NCI-H1105 (cell line): ENCODE measurements at regions not wholly inside any gene's neighbourhood (a gene's known extent, or its start where the extent isn't known, plus 50 kb on each side); places are given as distances from the start of the nearest gene placed in this dataset.

ENCODE experiments used
- DNase-seq: peaks from one replicate; lab custom pipeline; 2025; lab: John Stamatoyannopoulos, UW

DNA sequence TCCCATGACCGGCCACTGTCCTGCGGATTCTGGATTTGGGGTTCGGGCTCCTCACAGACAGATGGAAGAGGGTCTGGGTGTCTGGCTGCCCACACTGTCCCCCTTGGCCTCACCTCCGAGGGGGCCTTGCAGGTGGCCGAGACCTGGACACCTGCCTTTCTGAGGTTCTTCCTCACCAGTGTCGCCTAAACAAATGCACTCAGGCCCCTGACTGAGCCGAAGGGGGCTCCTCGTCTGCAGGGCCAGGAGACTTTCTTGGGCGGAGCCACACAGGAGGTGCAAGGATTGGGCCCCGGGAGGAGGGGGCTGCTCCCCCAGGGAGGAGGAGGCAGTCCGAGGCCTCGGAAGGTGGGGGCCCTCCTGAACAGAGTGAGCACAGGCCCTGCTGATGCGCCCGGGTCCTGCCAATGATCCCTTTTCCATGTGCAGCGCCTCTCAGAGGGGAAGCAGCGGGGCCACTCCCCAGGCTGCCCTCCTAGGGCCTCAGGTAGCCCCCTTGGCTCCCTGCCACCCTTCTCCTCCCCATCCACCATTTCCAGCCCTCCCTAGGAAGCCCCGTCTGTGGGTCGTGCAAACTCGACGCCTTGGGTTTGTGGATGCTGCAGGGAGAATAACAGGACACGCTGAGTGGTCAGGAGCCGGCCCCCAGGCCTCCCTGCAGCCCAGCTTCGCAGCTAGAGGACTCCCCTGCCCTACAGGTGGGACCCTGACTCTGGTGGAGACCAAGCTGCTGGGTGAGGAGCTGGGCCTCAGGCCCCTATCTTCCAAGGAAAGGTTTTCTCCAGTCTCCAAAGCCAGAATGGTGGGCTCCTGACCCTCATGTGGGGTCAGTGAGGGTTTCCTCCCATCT lies 63.4 kb upstream of the ZNF469 start:
- no peak for DNase-seq

DNA sequence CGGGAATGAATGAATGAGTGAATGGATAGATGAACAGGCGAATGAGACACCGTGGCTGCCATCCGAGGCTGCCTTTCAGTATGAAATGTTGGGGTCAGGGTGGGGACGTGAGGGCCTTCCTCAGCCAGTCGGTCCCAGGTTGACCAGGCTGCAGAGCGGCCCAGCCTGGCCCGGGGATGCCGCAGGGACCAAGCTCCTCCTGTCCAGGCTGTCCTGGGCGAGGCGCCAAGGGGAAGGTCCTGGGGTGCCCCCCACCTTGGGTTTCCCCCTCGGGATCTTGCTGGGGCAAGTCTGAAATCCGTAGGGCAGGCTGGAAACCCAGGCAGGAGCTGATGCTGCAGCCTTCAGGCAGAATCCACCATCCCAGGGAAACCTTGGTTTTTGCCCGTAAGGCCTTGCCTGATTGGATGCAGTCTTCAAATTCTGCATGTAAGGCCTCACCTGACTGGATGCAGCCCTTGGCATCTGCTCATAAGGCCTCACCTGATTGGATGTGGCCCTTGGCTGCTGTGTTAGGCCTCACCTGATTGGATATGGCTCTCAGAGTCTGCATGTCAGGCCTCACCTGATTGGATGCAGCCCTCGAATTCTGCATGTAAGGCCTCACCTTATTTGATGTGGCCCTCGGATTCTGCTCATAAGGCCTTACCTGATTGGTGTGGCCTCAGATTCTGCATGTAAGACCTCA lies 61.7 kb upstream of the ZNF469 start:
- no peak for DNase-seq

DNA sequence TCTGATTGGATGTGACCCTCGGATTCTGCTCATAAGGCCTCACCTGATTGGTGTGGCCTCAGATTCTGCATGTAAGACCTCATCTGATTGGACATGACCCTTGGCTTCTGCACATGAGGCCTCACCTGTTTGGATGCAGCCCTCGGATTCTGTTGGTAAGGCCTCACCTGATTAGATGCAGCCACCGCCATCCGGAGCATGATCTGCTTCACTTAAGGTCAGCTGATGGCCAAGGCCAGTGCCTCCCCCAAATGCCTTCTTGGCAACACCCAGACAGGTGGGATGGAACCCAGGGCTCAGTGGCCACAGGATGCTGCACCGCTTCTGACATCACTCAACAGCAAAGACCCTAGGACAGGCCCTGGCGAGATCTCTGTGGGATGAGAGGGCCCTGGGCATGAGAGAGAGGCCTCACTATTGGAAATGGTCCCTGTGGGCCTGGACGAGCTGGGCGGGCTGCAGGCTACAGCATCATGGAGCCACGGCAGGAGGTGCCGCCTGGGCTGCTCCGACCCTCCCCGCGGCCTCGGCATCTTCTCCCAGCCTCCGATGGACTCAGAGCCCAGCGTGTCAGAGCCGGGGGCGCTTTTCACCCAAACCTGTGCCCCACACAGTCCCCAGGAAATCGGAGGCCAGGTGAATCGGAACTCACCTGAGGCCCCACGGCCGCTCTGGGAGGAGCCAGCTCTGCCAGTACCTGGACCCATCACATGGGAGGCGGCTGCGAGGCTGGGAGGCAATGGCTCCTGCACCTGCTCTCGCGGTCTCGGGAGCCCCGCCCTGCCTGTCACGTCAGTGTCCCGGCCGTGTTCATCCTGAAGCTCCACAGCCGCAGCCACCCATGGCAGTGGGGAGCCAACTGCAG lies 60.9 kb upstream of the ZNF469 start:
- no peak for DNase-seq

DNA sequence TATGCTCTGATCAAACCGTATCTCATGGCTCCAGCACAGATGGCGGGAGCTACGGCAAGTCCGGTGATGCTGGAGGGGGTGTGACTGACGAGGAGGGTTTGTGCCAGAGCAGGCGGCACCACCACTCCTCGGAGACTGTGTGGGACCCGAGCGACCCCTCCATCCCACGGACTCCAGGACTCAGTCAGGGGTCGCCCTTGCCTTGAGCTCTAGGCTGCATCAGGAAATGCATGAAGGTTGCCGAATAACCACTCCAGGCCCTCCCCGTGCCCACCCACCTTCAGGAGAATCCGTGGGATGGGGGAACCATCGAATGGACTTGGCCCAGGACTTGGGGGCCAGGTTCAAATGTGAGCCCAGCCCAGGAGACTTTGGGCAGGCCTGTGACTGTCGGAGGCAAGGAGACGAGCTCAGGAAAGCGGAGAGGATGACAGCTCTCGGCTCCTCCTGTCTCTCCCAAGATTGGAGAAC lies 60.2 kb upstream of the ZNF469 start:
- DNase-seq = no peak

DNA sequence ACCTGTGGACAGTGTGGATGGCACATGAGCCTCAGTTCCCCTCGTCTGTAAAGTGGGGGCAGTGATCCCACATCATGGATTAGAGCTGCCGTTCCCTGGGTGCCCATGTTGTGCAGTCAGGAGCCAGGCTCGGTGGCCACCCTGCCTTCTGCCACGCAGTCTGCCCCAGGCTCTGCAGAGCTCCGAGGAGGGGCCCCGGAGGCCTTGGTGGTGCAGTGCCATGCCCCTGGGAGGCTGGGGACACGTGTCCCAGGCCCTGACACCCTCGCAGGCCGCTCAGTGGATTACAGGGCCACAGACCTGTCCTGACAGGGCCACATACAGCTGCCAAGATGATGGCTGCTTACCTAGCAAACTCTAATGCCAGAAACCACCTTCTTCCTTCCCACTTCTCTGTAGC lies 59.7 kb upstream of the ZNF469 start:
- DNase-seq = no peak

DNA sequence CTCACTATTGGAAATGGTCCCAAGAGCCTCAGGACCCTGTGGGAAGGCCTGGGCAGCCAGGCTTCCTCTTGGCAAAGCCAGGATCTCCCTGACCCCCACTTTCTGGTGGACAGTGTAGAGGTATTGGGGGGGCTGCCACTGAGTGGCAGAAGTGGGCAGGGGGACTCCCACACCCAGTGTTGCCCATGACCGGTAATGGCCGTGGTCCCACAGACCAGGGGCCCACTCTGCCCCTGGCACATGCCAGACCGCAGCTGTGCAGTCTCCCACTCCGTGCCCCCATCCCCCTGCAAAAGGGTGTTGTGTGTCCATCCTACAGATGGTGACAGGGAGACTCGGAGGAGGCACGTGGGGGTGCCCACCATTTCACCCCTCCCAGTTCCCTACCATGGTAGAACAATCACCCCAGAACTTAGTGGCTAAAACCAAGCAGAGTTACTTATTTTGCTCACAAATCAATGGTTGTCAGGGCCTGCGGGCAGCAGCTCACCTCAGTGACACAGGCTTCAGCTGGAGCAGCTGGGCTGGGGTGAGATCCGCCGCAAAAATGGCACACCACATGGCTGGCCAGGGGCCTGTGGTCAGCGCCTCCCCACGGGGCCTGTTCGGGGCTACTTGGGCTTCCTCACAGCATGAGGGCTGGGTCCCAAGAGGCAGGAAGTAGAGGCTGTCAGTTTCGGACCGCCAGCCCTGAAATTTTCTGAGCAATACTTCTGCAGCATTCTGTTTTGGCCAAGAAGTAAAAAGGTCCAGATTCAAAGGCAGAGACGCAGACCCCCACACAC lies 59.0 kb upstream of the ZNF469 start:
- DNase-seq = no peak

DNA sequence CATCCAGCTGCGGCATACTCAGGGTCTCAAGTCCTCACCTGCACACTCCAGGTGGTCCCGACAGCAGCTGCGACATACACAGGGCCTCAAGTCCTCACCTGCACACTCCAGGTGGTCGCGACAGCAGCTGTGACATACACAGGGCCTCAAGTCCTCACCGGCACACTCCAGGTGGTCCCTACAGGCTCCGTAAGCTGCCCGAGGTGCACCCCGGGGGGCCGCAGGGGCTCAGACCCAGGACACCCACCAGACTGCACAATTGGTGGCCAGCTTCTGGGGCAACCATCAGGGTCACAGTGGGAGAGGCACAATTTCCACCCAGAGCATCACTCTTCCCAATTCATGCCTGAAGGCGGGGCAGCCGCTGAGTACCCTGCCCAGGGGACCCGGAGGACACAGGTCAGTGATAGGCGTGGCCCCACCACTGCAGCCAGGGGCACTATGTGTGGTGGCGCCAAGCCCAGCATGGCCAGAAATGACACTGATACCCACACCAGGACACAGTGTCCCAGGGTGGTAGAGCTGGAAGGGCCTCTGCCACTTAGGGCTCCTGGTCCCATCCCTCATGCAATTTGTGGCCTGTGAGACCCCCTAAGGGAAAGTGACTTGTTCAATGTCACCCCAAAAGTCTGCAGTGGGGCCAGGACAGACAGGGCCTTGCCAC lies 57.5 kb upstream of the ZNF469 start:
- no peak for DNase-seq

DNA sequence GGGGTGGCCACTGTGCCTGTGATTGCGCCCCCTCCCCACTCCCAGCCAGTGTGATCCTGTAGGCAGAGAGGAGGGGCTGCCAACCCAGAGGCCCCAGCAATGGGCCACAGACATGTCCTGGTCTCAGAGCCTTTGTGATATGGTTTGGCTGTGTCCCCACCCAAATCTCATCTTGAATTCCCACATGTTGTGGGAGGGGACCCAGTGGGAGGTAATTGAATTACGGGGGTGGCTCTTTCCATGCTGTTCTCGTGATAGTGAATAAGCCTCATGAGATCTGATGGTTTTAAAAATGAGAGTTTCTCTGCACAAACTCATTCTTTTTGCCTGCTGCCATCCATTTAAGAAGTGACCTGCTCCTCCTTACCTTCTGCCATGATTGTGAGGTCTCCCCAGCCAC lies 56.8 kb upstream of the ZNF469 start:
- DNase-seq = no peak

DNA sequence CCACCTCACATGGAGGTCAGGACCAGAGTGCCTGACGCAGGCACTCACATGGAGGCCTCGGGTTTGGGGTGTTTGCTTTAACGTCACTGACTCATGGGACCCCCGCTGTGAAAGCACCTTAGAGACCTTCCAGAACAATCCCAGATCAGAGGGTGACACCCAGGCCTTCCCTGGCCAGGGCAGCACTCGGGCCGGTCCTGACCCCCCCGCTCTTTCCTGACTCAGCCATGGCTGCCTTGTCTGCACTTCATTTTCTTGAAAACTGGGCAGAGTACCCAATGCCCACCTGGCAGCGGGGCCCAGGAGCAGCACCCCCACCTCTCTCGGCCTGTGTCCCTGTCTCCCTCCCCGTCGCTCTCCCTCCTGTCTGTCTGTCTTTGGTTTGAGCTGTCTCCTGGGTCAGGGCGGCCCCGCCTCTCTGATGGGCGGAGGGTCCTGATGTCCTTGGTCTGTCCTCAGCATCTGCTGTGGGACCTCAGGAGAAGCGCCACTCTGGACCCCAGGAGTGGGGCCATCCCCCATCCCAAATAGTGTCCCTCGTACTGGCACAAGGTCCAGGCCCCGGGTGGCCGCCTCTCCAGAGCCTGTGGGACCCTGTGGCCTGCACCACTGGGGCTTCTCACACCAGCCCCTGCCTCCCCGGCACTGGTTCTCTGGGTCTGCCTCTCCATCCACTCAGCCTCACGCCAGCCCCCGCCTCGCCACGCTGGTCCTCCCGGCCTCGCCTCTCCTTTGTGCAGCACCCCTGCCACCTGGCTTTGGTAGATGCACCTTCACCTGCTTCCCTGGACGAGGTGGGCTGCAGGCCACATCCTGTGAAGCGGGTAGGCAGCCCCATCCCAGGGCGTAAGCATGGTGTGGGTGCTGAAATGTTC lies 55.9 kb upstream of the ZNF469 start:
- DNase-seq = no peak

DNA sequence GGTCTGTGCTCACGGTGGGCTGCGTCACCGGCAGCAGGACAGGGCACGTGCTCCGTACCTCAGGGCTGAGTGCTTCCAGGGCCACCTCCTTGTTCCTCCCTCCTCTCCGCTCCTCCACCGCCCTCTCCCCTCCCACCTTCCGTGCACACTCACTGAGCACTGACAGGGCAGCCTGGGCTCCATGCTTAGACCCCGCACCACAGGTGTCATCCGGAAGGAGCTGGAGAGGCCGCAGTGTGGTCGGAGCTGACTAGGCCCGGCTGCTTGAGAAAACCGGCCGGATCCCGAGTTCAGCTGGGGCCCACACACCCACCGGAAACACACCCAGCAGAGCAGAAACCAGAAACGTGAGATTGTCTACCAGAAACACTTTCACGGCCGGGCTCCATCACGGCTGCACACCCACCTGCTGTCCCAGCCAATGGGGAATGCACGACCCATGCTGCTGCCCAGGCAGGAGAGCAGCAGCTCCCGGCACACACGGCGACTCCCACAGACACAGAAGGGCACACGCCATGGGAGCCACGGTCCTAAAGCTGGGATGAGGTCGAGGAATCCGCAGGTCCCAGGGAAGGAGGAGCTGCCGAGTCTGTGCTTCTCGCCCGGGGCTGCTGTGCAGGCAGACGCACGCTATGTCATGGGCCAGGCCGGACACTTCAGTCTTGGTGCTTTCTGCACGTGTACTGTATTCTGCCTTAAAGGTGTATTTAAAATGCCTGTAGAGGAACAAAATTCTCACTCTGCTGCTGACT lies 55.0 kb upstream of the ZNF469 start:
- DNase-seq = no peak

DNA sequence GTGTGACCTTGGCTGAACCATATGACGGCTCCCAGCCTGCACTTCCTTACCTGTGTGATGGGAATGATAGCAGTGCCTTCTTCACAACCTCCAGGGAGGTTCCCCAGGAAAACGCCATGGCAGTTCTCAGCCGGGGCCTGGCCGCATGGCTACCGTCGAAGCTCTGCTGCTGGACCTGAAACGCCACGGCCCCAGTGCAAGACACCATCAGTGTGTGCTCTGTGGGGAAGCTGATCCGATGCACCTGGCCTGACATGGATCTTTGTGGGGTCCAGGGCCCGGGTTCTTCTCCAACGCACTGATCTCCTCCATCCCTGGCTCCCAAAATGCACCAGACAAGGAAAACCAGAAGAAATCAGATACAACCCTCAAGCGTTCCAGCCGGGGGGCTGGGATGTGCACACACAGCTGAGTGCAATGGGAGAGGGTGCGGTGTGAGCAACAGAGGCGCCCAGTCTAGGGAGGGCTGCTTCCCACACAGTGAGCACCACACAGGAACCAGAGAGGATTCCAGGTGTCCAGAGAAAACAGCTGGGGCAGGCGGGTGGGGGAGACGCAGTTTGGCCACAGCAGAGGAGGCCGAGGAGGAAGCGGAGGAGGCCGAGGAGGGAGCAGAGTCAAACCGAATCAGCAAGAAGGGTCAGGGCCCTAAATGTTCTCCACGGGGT lies 54.3 kb upstream of the ZNF469 start:
- no peak for DNase-seq

DNA sequence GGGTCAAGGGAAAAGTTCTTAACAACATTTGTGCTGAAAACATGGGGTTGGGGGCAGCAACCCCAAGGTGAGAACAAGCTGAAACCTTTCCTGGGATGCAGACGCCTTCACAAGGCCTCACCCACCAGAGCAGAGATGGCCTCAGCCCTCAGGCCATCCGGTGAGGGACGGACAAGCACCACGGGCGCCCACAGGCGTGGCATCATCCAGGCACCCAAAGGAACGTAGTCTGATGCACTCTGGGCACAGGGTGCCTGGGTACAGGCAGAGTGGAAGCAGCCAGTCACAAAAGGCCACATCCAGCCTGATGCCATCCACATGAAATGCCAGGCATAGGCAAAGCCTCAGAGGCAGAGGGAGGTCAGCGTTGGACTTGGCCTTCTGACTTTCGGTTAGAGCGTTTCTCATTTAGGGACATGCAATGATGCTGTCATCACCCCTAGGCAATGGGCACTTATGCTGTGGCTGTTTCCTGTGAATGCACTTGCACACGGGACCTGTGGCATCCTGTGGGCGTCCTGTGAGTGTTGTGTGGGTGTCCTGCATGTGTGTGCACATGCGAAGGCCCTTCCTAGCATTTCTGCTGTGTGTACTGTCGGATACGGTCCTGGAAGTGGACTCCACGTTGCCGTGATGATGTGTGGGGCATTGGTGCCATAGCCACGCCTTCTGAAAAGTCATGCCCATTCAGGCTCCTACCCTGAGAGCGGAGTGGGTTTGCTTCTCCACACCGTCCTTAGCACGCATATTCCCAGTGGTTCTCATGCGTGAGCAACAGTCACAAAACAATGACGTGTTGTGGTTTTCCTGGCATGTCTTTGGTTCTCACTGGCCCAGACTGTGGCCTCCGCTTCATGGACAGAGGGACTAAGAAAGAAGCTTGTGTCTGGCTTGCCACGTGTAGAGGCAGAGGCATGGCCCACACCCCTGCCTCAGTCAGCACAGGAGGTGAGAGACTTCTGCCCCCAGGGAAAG lies 52.7 kb upstream of the ZNF469 start:
- DNase-seq = no peak

DNA sequence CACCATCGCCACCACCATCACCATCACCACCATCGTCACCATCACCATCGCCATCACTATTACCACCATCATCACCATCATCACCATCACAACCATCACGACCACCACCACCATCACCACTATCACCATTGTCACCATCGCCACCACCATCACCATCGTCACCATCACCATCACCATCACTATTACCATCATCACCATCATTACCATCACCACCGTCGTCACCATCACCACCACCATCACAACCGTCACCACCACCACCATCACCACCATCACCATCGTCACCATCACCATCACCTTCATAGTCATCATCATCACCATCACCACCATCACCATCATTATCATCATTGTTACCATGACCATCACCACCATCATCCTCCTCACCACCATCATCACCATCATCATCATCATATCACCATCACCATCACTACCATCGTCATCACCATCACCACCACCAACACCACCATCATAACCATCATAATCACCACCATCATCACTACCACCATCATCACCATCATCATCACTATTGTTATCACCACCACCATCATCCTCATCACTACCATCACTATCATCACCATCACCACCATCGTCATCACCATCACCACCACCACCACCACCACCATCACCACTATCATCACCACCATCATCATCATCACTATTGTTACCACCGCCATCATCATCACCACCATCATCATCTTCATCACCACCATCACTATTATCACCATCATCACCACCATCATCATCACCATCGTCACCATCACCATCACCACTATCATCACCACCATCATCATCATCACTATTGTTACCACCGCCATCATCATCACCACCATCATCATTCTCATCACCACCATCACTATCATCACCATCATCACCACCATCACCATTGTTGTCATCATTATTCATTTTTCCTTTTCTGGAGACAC lies 51.5 kb upstream of the ZNF469 start:
- DNase-seq = no peak

DNA sequence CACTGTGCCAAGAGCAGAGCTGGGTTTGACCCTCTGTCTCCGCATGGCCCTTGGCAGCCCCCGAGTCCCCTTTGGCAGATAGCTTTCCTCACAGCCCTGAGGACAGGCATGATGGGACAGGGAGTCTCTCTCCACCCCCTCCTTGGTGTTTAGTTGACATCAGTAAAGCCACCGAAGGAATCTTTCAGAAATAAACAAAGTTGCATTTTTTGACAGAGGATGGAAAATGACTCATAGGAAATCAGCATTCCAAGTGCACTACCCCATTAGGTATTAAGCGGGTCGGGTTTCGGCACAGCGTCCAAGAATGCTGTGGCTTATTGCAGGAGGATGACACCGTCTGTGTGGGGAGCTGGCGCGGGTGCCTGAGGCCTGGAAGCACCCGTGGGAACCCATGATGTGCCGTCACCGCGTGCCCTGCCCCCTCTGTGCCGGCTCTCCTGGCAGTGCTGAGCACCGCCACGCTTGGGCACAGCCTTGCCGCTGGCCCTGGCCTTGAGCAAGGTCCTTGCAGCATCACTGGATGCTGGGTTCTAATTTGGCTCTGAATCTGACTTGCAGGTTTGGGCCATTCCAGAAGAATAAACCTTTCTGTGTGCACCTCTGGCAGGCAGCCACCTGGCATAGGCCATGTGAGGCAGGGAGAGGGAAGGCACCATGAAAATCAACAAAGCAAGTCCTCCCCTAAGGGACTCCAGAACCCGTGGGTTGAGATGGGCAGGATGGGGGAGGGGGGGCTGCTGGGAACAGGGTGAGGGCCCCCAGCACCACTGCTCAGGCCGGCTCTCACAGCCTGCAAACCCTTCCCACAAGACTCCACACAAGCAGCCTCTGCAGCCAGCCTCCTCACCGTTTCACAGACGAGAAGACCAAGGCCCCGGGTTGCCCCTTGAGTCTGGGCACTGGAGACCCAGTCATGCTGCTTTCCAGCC lies 50.5 kb upstream of the ZNF469 start:
- no peak for DNase-seq
